ENCODE measurements at regions not wholly inside any gene's neighbourhood (a gene's known extent, or its start where the extent isn't known, plus 50 kb on each side); places are given as distances from the start of the nearest gene placed in this dataset.

- intact Hi-C loops (cut with DNase I; ENCODE audit: low total_unique reads), result no loop called here
- TF ChIP-seq POLR2AphosphoS5 (IDR thresholded peaks at IDR 0.05) (no peak), CTCF (IDR thresholded peaks at IDR 0.05 in 8 of 11, conservative IDR thresholded peaks at IDR 0.05 in 3 of 11) (no peak), POLR2A (IDR thresholded peaks at IDR 0.05) (no peak)
- WGBS, 5 donors, result 83 to 93% (median 87%) methylated on average over 3 of the region's 3 CpGs
- Histone ChIP-seq H3K27ac (no peak overlapping the region), H3K4me1 (no peaks in the 10 kb centered on the region), H3K9me3 (no peaks in the 10 kb centered on the region), H3K27me3 (replicated peaks in 1 of 7) (no peaks in the 10 kb centered on the region), H3K4me3 (no peak overlapping the region), H3K36me3 (no peaks in the 10 kb centered on the region)
- no peak for DNase-seq
These were observed 204.4 kb downstream of the SYK start for GRCh38 chr9:91006046-91006445.

GRCh38 chr9:91008568-91008967 is 206.9 kb downstream of the SYK start:
- no peaks in the 10 kb centered on the region for H3K4me1 ChIP-seq
- H3K27me3 ChIP-seq (replicated peaks in 1 of 7), result no peaks in the 10 kb centered on the region
- H3K9me3 ChIP-seq, result peaks cover 0 to 16% (median 9%) of the 10 kb centered on the region in 8 donors
- H3K4me3 ChIP-seq, result no peak overlapping the region
- no peak for DNase-seq
- H3K36me3 ChIP-seq, result no peaks in the 10 kb centered on the region
- no peak overlapping the region for H3K27ac ChIP-seq
- 88 to 97% (median 92%) methylated on average over 3 of the region's 3 CpGs for WGBS, 5 donors
- TF ChIP-seq POLR2A (IDR thresholded peaks at IDR 0.05) (no peak), CTCF (IDR thresholded peaks at IDR 0.05 in 8 of 11, conservative IDR thresholded peaks at IDR 0.05 in 3 of 11) (no peak), POLR2AphosphoS5 (IDR thresholded peaks at IDR 0.05) (no peak)
- intact Hi-C loops (cut with DNase I; ENCODE audit: low total_unique reads), result no loop called here

- Histone ChIP-seq H3K36me3 (no peaks in the 10 kb centered on the region), H3K9me3 (peaks cover 0 to 20% (median 9%) of the 10 kb centered on the region in 8 donors), H3K4me3 (no peak overlapping the region), H3K4me1 (no peaks in the 10 kb centered on the region), H3K27me3 (replicated peaks in 1 of 7) (peaks cover 0 to 12% (median 0%) of the 10 kb centered on the region in 7 donors), H3K27ac (no peak overlapping the region)
- DNase-seq, result no peak
- intact Hi-C loops (cut with DNase I; ENCODE audit: low total_unique reads), result no loop called here
- TF ChIP-seq POLR2A (IDR thresholded peaks at IDR 0.05), result no peak
- TF ChIP-seq CTCF (IDR thresholded peaks at IDR 0.05 in 8 of 11, conservative IDR thresholded peaks at IDR 0.05 in 3 of 11), result no peak
- 42 to 65% (median 49%) methylated on average over 3 of the region's 3 CpGs for WGBS, 5 donors
These were observed 210.3 kb downstream of the SYK start for GRCh38 chr9:91011891-91012290.

GRCh38 chr9:91012933-91013841 is 211.6 kb downstream of the SYK start:
- no peaks in the 10 kb centered on the region for H3K36me3 ChIP-seq
- no peak overlapping the region for H3K4me3 ChIP-seq
- no peak overlapping the region for H3K27ac ChIP-seq
- no peak for DNase-seq
- H3K27me3 ChIP-seq (replicated peaks in 1 of 7), result peaks cover 0 to 12% (median 0%) of the 10 kb centered on the region in 7 donors
- intact Hi-C loops (cut with DNase I; ENCODE audit: low total_unique reads), result no loop called here
- TF ChIP-seq POLR2A (IDR thresholded peaks at IDR 0.05) (no peak), POLR2AphosphoS5 (IDR thresholded peaks at IDR 0.05) (no peak), CTCF (IDR thresholded peaks at IDR 0.05 in 8 of 11, conservative IDR thresholded peaks at IDR 0.05 in 3 of 11) (no peak)
- 82 to 95% (median 87%) methylated on average over 6 of the region's 6 CpGs for WGBS, 5 donors
- H3K9me3 ChIP-seq, result peaks cover 0 to 26% (median 13%) of the 10 kb centered on the region in 8 donors
- H3K4me1 ChIP-seq, result no peaks in the 10 kb centered on the region
